ENCODE measurements at regions not wholly inside any gene's neighbourhood (a gene's known extent, or its start where the extent isn't known, plus 50 kb on each side); places are given as distances from the start of the nearest gene placed in this dataset.
A peak's percentile ranks its signal among the peaks of the same experiment; 100 is the strongest.

- H3K9ac ChIP-seq (ENCODE audit: low read length), result no peak overlapping the region
- H3K4me3 ChIP-seq (ENCODE audit: low read length), result no peak overlapping the region
- ATAC-seq (no peak), DNase-seq (no peak)
- TF ChIP-seq EZH2phosphoT487 (IDR thresholded peaks at IDR 0.05; ENCODE audit: borderline replicate concordance, low read length) (no peak), EZH2 (IDR thresholded peaks at IDR 0.05; ENCODE audit: low read length, unreplicated experiment) (no peak), CTCF (conservative IDR thresholded peaks at IDR 0.05; ENCODE audit: low read depth, low read length) (no peak)
- H3K27me3 ChIP-seq (ENCODE audit: low read length), result no peaks in the 10 kb centered on the region
- H3K36me3 ChIP-seq (ENCODE audit: low read depth, low read length), result no peaks in the 10 kb centered on the region
- CTCF ChIA-PET, result no interaction called here
- no TSS peak for BruUV-seq (replicated peaks)
- H3K9me3 ChIP-seq (ENCODE audit: low read length), result no peaks in the 10 kb centered on the region
- POLR2A ChIA-PET (ENCODE audit: unreplicated experiment), result no interaction called here
- no peak overlapping the region for H2AFZ ChIP-seq (ENCODE audit: low read length)
- H3K4me2 ChIP-seq (ENCODE audit: low read length), result no peak overlapping the region
- no peaks in the 10 kb centered on the region for H3F3A ChIP-seq (ENCODE audit: low read length, unreplicated experiment)
- intact Hi-C loops (cut with micrococcal nuclease), result no loop called here
- H3K79me2 ChIP-seq (ENCODE audit: low read length), result no peaks in the 10 kb centered on the region
- H3K4me1 ChIP-seq (ENCODE audit: insufficient read depth, low read length), result peaks cover 9% of the 10 kb centered on the region
- H3K27ac ChIP-seq (ENCODE audit: low read length), result no peak overlapping the region
- no peaks in the 10 kb centered on the region for H3K9me2 ChIP-seq (replicated peaks; ENCODE audit: low read length)
- H4K20me1 ChIP-seq (ENCODE audit: low read length), result no peaks in the 10 kb centered on the region
These were observed 52.8 kb upstream of the POFUT2 start for GRCh38 chr21:45340515-45340914.

DNA sequence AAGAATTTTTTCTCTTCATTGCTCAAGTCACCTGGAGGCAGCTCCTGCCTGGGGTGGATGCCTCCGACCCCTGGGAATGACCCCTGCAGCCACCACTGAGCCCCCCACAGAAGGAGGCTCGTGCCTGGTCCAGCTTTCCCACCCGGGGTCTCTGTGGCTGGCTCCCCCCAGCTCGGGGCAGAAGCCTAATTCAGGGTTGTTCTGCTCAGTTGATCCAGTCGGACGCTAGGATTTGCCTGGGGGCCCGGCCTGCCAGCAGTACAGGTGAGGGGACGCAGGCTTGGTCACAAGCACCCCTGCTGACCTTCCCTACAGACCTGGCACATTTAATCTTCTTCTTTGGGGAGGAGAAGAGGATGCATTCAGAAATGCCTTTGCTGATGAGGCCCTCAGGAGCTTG is 53.6 kb upstream of the POFUT2 start:
- Histone ChIP-seq H3K27me3 (ENCODE audit: low read length) (no peaks in the 10 kb centered on the region), H3K4me1 (ENCODE audit: insufficient read depth, low read length) (peaks cover 9% of the 10 kb centered on the region), H3F3A (ENCODE audit: low read length, unreplicated experiment) (no peaks in the 10 kb centered on the region), H3K4me3 (ENCODE audit: low read length) (no peak overlapping the region), H3K27ac (ENCODE audit: low read length) (no peak overlapping the region), H3K36me3 (ENCODE audit: low read depth, low read length) (no peaks in the 10 kb centered on the region), H3K9me3 (ENCODE audit: low read length) (no peaks in the 10 kb centered on the region), H3K79me2 (ENCODE audit: low read length) (no peaks in the 10 kb centered on the region), H3K9ac (ENCODE audit: low read length) (no peak overlapping the region), H3K4me2 (ENCODE audit: low read length) (no peak overlapping the region), H4K20me1 (ENCODE audit: low read length) (no peaks in the 10 kb centered on the region), H3K9me2 (replicated peaks; ENCODE audit: low read length) (no peaks in the 10 kb centered on the region), H2AFZ (ENCODE audit: low read length) (peak overlapping the region; percentile 42; the same call in 1 of the 2 replicates)
- POLR2A ChIA-PET (ENCODE audit: unreplicated experiment), result no interaction called here
- ATAC-seq, result no peak
- DNase-seq, result no peak
- no TSS peak for BruUV-seq (replicated peaks)
- no peak for TF ChIP-seq CTCF (conservative IDR thresholded peaks at IDR 0.05; ENCODE audit: low read depth, low read length)
- no peak for TF ChIP-seq EZH2phosphoT487 (IDR thresholded peaks at IDR 0.05; ENCODE audit: borderline replicate concordance, low read length)
- no peak for TF ChIP-seq EZH2 (IDR thresholded peaks at IDR 0.05; ENCODE audit: low read length, unreplicated experiment)
- CTCF ChIA-PET, result no interaction called here
- intact Hi-C loops (cut with micrococcal nuclease), result no loop called here

DNA sequence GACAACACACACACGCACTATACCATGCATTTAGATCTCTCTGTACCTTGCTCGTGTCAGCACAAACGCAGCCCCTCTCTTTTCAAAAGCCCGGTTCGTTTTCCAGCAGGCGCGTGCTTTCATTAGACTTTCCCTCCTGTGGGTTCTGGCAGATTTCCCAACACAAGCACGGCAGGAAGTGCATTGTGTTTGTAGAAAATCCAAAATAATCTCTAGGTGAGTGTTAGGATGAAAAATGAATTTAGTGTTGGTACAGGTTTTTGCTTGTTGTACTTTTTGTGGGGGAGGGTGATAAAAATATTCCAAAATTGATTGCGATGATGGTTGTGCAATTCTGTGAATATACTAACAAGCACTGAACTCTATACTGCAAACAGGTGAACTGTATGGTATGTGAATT is 54.1 kb upstream of the POFUT2 start:
- BruUV-seq (replicated peaks), result no TSS peak
- no peaks in the 10 kb centered on the region for H3K79me2 ChIP-seq (ENCODE audit: low read length)

More for the DNA sequence above, 54.1 kb upstream of the POFUT2 start:
- Histone ChIP-seq H3K9ac (ENCODE audit: low read length) (no peak overlapping the region), H2AFZ (ENCODE audit: low read length) (peak overlapping the region; percentile 42), H3K4me2 (ENCODE audit: low read length) (peak overlapping the region; percentile 54), H3K4me3 (ENCODE audit: low read length) (no peak overlapping the region), H3K9me2 (replicated peaks; ENCODE audit: low read length) (no peaks in the 10 kb centered on the region), H3K27ac (ENCODE audit: low read length) (no peak overlapping the region), H3F3A (ENCODE audit: low read length, unreplicated experiment) (no peaks in the 10 kb centered on the region), H3K36me3 (ENCODE audit: low read depth, low read length) (no peaks in the 10 kb centered on the region), H3K4me1 (ENCODE audit: insufficient read depth, low read length) (peaks cover 9% of the 10 kb centered on the region), H3K27me3 (ENCODE audit: low read length) (no peaks in the 10 kb centered on the region), H4K20me1 (ENCODE audit: low read length) (no peaks in the 10 kb centered on the region), H3K9me3 (ENCODE audit: low read length) (no peaks in the 10 kb centered on the region)
- DNase-seq (peak; percentile 47), ATAC-seq (peak; percentile 29; the same call in 1 of the 2 replicates)
- no peak for TF ChIP-seq CTCF (conservative IDR thresholded peaks at IDR 0.05; ENCODE audit: low read depth, low read length)
- no peak for TF ChIP-seq EZH2phosphoT487 (IDR thresholded peaks at IDR 0.05; ENCODE audit: borderline replicate concordance, low read length)
- TF ChIP-seq EZH2 (IDR thresholded peaks at IDR 0.05; ENCODE audit: low read length, unreplicated experiment), result no peak
- ChIA-PET POLR2A (ENCODE audit: unreplicated experiment) (no interaction called here), CTCF (no interaction called here)
- intact Hi-C loops (cut with micrococcal nuclease), result no loop called here

Measured in PC-3 (cell line).